RWPE1 (cell line): ENCODE measurements at regions not wholly inside any gene's neighbourhood (a gene's known extent, or its start where the extent isn't known, plus 50 kb on each side); places are given as distances from the start of the nearest gene placed in this dataset.
"Not testable (repeated sequence)": the region's sequence is repeated elsewhere in the genome, so short reads cannot be mapped to it uniquely, and the experiment has no call there.

ENCODE experiments used
- CTCF ChIA-PET: fragments of 350-600 bp; sonication (Branson Sonifier 250); formaldehyde crosslinking; extraction: SDS; loops from one replicate; lab custom pipeline; 2021; lab: Yijun Ruan, JAX
- POLR2A ChIA-PET: fragments of 400-600 bp; formaldehyde crosslinking; extraction: SDS; loops from one replicate; lab custom pipeline; 2020; ENCODE audit warnings: antibody characterized with exemption; ENCODE audit not compliant: low non-redundant PET; lab: Yijun Ruan, JAX
- DNase-seq: peaks from one replicate; pipeline ENCODE4 v3.0.0; 2012; ENCODE audit warnings: low spot score
- H3K27ac ChIP-seq: fragments of 450-650 bp; 2 replicates; pipeline ENCODE4 v1.5.1; 2017
- TF ChIP-seq, protein P1 (sequence below): fragments of 450-650 bp; conservative IDR thresholded peaks from 2 replicates; pipeline ENCODE4 v1.5.1; 2017; ENCODE audit warnings: low read depth, mild to moderate bottlenecking

- CTCF ChIA-PET, result no interaction called here
- TF ChIP-seq, protein P1, sequence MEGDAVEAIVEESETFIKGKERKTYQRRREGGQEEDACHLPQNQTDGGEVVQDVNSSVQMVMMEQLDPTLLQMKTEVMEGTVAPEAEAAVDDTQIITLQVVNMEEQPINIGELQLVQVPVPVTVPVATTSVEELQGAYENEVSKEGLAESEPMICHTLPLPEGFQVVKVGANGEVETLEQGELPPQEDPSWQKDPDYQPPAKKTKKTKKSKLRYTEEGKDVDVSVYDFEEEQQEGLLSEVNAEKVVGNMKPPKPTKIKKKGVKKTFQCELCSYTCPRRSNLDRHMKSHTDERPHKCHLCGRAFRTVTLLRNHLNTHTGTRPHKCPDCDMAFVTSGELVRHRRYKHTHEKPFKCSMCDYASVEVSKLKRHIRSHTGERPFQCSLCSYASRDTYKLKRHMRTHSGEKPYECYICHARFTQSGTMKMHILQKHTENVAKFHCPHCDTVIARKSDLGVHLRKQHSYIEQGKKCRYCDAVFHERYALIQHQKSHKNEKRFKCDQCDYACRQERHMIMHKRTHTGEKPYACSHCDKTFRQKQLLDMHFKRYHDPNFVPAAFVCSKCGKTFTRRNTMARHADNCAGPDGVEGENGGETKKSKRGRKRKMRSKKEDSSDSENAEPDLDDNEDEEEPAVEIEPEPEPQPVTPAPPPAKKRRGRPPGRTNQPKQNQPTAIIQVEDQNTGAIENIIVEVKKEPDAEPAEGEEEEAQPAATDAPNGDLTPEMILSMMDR, result no peak
- POLR2A ChIA-PET, result no interaction called here
- DNase-seq, result no peak
- H3K27ac ChIP-seq, result no peak overlapping the region
These were observed 98.8 kb upstream of the GALNT15 start for GRCh38 chr3:16075647-16076046.

DNA sequence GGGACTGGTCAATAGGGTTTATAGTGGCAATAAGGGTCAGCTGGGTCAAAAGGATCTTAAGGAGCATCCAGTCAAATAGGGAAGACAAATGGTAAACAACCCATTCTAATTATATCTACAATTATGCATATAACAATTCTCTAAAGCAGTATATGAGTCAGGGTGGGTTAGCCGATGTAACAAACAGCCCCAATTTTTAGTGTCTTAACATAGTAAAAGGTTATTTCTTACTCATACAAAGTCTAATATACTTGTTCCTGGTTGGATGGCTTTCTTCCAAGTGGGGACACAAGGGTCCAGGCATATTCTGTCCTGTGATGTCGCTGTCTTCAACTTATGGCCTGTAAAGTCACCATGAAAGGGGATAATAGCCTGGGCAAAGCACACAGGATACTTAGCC, 97.9 kb upstream of the GALNT15 start:
- TF ChIP-seq, protein P1, result no peak

DNA sequence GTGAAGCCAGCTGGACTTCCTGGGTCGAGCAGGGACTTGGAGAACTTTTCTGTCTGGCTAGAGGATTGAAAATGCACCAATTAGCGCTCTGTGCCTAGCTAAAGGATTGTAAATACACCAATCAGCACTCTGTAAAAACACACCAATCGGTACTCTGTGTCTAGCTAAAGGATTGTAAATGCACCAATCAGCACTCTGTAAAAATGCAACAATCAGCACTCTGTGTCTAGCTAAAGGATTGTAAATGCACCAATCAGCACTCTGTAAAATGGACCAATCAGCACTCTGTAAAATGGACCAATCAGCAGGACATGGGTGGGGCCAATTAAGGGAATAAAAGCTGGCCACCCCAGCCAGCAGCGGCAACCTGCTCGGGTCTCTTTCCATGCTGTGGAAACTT, 97.3 kb upstream of the GALNT15 start:
- POLR2A ChIA-PET, CTCF ChIA-PET, DNase-seq, H3K27ac ChIP-seq: not testable (repeated sequence)

More for the DNA sequence above, 97.9 kb upstream of the GALNT15 start:
- CTCF ChIA-PET, result no interaction called here
- POLR2A ChIA-PET, result no interaction called here
- DNase-seq, result no peak
- no peak overlapping the region for H3K27ac ChIP-seq

DNA sequence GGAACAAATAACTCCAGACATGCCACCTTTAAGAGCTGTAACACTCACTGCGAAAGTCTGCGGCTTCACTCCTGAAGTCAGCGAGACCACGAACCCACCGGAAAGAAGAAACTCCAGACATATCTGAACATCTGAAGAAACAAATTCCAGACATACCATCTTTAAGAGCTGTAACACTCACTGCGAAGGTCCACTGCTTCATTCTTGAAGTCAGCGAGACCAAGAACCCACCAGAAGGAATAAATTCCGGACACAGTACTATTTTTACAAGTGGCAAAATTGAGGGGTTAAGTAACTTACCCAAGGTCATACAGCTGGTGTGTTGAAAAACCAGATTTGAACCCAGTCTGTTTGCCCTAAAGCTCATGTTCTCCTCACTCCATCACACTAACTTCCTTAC, 96.8 kb upstream of the GALNT15 start:
- CTCF ChIA-PET, result not testable (repeated sequence)

DNA sequence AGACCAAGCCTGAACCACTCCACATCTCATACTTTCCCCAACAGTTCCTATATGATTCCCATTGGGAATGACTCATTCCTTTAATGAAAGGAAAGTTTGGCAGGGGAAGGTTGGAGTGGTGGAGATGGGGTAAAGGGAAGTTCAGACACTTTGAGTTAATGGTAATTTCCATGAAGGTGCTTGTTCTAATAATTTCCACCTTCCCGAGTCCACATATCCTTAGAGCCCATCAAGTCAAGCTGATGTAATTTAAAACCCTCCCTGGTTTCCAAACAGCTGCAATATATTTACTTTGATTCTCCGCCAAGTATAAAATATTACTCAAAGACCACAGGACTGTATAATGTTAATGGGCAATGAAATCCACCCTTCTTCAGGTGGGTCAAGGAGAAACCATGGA, 95.0 kb upstream of the GALNT15 start:
- H3K27ac ChIP-seq, result no peak overlapping the region
- TF ChIP-seq, protein P1, result no peak
- DNase-seq, result no peak
- ChIA-PET POLR2A (no interaction called here), CTCF (no interaction called here)

More for the DNA sequence above, 96.8 kb upstream of the GALNT15 start:
- H3K27ac ChIP-seq, DNase-seq, POLR2A ChIA-PET: not testable (repeated sequence)

- TF ChIP-seq, protein P1, result no peak
- ChIA-PET POLR2A (no interaction called here), CTCF (no interaction called here)
- DNase-seq, result no peak
- no peak overlapping the region for H3K27ac ChIP-seq
These were observed 92.8 kb upstream of the GALNT15 start for GRCh38 chr3:16081661-16082060.

- ChIA-PET CTCF (no interaction called here), POLR2A (no interaction called here)
- H3K27ac ChIP-seq, result no peak overlapping the region
- DNase-seq, result no peak
- TF ChIP-seq, protein P1, result no peak
These were observed 89.6 kb upstream of the GALNT15 start for GRCh38 chr3:16084887-16085286.

- POLR2A ChIA-PET, result no interaction called here
- H3K27ac ChIP-seq, result no peak overlapping the region
- no peak for DNase-seq
- CTCF ChIA-PET, result no interaction called here
- TF ChIP-seq, protein P1, result no peak
These were observed 89.1 kb upstream of the GALNT15 start for GRCh38 chr3:16085410-16085809.
